ENCODE measurements at regions not wholly inside any gene's neighbourhood (a gene's known extent, or its start where the extent isn't known, plus 50 kb on each side); places are given as distances from the start of the nearest gene placed in this dataset.

- no peak for TF ChIP-seq CTCF (IDR thresholded peaks at IDR 0.05; ENCODE audit: poor library complexity)
- TF ChIP-seq EZH2 (IDR thresholded peaks at IDR 0.05; ENCODE audit: borderline replicate concordance) = no peak
- TF ChIP-seq EZH2phosphoT487 (IDR thresholded peaks at IDR 0.05; ENCODE audit: low read depth, severe bottlenecking, unreplicated experiment) = no peak
These were observed 126.3 kb downstream of the KIF26A start for GRCh38 chr14:104264495-104265265.
